GM21381 (cell line): ENCODE measurements at regions not wholly inside any gene's neighbourhood (a gene's known extent, or its start where the extent isn't known, plus 50 kb on each side); places are given as distances from the start of the nearest gene placed in this dataset.

Experiments
- ATAC-seq: cut with Tn5 transposase; IDR thresholded peaks from one replicate; pipeline ENCODE4 v1.9.1; 2021; ENCODE audit warnings: mild to moderate bottlenecking, moderate library complexity; ENCODE audit not compliant: unreplicated experiment

- peak; percentile 97 for ATAC-seq
Observed at GRCh38 chr13:97109841-97110492, 112.2 kb upstream of the MBNL2 start.

DNA sequence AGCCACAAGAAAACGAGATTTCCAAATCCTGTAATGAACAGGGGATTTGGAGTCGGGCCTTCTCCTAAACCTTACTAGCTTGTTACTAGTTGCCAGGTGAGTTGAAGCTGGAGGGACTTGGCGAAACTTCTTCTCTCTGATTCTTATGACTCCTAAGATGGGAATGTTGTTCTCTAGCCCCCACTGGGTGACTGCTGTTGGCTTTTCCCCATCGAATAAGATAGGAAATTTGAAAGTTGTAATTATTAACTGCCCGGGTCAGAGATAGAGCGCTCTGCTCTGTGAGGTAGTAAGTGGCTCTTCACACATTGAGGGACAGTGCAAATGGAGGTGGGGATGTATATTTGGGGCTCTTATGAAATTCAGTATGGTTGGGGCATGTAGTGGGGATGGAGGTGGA, 111.2 kb upstream of the MBNL2 start:
- ATAC-seq: no peak

DNA sequence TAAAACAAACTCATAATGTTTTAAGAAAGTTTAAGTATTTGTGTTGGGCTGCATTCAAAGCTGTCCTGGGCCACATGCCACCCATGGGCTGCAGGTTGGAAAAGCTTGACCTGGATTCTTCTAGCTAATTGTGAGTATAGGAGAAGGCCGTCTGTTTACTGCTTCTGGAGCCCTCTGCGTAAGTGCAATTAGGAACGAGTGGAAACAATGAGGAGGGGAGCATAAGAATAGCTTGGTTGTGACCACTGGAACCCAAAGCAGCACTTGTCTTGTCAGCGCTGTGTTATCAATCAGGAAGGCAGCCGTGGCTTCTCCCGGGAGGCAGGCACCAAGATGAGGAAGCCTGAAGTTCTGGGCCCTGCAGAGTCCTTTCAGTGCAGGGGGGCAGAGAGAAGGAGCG, 110.4 kb upstream of the MBNL2 start:
- no peak for ATAC-seq

GRCh38 chr13:97112446-97113152, 109.5 kb upstream of the MBNL2 start:
- ATAC-seq: no peak

DNA sequence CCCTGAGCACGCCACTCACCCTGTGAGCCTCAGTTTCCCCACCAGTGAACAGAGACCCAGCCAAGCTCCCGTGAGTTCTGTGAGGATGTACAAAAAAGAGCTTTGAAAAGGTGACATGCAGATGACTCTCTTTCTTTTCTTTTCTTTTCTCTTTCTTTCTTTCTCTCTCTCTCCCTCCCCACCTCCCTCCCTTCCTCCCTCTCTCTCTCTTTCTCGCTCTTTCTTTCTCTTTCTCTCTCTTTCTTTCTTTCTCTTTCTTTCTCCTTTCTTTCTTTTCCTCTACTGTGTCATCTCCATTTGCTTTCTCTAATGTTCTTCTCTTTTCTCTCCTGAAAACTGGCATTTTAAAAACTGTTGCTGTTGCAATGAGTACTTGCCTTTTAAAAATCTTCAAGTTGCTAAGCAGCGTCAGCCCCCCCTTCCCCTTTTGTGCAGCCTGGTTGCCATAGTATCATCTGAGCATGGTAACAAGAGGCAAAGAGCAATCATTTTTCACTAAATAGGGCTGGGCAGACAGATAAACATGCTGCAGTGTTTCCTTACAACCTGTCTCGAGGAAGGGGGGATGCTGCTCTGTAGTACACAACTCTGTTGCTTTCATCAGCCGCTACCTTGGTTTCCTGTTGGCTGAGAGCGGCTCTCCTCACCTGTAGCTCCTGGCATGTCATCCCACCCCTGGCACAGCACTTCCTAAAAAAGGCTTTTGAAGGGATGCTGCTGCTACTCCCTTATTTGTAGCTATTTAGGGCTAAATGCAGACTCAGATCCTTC, 108.7 kb upstream of the MBNL2 start:
- ATAC-seq: no peak

DNA sequence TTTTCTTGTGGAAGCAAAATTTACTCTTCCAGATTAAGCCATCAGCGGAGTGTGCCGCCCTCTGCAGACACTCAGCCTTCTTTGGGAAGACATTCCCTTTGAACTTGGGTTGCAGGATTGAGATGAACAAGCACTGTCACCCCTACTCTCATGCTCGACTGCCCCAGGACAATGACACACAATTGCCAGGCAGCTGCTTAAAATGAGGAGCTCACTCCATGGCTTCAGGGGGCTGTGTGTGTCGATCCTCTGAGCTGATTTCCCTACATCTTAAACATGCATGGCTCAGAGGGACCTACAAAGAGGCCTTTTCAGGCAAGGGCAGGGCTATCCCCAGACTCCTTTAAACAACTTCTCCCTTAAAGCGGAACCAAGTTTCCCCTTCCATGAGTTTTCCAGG, 107.5 kb upstream of the MBNL2 start:
- ATAC-seq: no peak

- ATAC-seq: peak; percentile 69
Observed at GRCh38 chr13:97116754-97117153, 105.4 kb upstream of the MBNL2 start.

- ATAC-seq: no peak
Observed at GRCh38 chr13:97117388-97117910, 104.7 kb upstream of the MBNL2 start.

DNA sequence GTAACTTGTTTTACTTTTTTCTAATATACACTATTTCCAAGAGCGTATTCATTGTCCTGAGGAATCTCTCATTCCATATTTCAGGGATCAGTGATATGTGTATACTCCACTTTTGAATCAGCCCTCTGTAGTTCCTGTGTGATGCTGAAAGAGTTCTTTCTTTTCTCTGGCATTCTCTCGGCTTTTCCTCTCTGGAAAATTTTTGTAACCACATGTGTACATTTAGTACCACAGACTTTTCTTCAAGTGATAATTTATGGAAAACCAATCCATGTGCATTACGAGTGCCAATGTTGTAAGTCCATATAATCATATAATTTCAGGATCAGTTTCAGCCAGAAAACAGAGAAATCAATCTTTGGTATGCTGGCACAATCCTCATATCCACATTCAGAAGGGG, 102.2 kb upstream of the MBNL2 start:
- no peak for ATAC-seq

- ATAC-seq: no peak
Observed at GRCh38 chr13:97120346-97120745, 101.8 kb upstream of the MBNL2 start.

DNA sequence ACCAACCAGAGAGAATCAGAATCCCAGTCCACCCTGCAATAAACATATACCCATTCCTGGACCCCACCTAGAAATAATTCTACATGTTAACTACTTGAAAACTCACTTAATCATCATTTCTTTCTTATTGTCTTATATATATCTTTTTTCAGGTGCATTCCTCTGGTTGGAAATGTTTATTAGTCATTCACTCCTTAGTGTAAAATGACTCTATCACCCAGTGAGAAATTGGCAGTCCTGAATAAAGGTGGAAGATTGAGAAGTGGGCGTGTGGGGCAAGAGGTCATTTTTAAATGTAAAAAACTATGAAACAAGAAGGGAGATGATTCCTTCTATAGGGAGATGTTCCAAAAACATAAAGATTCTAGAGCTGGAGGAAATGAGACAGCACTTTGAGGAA, 101.2 kb upstream of the MBNL2 start:
- ATAC-seq: no peak

DNA sequence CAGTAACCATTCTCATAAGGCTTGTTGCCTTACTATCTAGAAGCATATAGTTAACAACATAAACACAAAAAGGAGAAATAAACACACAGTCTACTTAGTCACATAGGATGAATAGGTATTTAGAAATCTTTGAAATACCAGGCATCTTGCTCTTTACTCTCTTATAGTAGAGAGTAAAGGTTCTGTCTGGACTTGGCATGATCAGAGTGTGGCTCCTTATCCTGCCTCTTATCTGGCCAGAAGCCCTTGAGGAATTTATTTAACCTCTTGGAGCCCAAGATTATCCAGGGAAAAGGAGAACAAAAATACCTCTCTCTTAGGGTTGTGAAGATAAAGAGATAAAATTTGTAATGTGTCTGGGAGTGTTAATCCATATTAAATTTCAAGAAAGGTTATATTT, 100.2 kb upstream of the MBNL2 start:
- ATAC-seq: no peak

DNA sequence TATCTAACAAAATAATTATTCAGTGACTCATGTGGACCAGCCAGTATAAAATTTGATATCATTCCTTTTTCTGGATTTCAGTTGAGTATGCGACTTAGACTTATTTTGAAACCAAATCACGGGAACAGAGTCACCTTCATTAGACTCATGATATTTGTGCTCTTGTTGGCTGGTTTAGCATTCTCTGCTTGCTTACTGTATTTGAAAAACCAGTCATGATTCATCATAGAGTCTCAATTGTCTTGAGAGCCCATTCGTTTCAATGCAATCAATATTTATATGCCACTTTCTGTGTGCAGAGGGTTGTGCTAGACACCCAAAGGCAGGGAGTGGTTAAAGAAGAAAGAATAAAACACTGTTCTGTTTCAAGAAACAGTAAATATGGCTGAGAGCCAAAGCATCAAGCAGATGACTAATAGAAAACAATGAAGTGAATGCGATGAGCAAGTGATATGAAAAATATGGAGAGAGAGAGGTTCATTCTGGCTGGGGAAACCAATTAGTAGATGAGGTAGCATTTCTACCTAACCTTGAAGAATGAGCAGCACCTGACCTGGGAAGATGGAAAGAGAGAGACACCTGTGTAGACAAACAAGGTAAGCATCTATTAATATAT, 99.6 kb upstream of the MBNL2 start:
- ATAC-seq: no peak

GRCh38 chr13:97124206-97124605, 97.9 kb upstream of the MBNL2 start:
- no peak for ATAC-seq

DNA sequence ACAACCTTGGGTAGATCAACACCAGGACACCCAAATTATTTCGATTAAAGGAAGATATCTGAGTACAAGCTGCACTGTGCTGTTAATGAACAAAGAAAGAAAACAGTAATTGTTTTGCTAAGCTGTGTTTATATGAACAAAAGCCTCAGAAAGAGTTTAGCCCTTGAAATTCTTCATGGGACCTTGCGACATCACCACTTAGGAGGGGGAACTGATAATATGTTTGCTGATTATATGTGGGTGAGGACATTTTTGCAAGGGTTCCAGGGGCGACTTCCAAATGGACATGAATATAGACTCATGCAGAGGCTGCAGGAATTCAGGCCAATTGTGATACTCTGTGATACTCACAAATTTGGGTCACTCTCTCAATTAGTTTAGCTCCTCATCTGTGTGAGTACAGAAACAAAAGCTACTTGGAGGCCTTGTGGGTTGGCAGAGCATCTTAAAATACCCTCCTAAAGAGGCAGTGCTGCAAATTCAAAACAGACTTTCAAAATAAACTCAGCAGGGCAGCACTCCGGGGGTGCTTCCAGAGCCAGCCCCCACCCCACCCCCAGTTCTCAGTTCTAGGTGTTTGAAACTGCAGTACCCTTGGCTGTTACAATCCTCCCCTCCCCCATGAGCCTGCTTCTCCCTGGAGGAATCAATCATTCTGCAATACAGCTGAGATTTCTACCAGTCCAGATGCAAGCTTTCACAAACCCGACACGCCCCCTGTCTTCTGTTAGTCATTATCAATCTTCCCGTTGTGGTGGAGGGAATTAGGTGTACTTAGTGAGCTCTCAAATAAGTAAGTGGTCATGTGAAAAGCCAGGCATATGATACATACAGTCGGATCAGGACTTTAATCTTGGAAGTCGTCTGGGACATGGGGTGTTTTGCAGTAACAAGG, 97.0 kb upstream of the MBNL2 start:
- peak; percentile 42 for ATAC-seq

DNA sequence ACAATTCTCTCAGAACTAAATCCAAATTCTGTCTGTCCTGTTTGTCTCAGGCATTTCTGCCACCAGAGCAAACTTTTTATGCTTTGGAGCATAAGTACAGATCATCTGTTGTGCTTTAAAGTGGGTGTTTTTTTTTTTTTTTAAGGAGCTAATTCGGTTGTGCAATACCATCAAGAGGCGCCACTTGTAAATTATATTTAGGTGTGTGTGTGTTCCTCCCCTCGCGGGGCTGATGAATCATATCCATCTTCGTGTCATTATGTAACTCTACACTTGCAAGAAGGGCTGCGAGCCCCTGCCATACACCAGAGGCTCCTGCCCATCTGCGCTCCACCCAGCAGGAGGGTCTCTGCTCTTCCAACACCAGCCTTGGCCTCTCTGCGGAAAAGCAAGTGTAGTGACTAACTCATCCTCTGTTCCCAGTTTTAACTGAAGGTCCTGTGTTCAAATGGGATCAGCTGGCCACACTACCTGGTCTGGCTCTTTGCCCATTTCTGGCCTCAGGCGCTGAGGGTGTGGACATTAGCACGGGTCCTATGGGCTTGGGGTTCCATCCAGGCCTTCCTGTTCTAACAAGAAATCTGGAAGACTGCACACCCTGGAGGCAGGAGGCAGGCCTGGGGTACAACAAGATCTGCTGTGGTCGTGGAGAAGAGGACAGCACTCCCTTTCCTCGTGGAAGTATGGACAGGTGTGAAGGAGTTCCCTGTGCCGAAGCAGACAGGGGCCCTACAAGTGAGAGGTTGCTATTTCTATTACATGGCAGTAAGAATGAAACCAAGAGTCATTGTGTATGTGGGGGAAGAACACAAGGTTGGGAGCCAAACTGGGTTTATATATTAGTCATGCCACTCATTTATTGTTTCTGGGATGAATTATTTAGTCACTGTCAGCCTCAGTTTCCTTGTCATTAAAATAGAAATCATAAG, 96.1 kb upstream of the MBNL2 start:
- ATAC-seq: peak; percentile 90

GRCh38 chr13:97127842-97128241, 94.3 kb upstream of the MBNL2 start:
- ATAC-seq: no peak

DNA sequence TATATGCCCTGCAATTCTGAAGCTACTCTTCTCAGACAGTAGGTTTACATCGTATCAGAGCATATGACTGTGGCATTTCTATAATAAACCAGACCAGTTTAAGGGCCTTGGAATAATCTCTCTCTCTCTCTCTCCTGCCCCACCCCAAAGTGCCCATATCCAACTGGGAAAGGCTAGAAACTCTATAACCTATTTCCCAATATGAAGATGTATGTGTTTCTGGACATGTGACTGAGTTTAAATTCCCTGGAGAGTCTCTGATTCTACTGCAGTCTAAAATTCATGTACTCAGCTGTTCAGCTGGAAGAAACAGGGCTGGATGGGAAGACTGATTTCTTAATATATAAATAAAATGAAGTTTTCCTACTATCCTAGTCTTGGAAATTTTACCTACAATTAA, 91.9 kb upstream of the MBNL2 start:
- no peak for ATAC-seq

GRCh38 chr13:97131447-97131846, 90.7 kb upstream of the MBNL2 start:
- ATAC-seq: no peak
